Peyer's patch (tissue), 4 donors: ENCODE measurements at regions not wholly inside any gene's neighbourhood (a gene's known extent, or its start where the extent isn't known, plus 50 kb on each side); places are given as distances from the start of the nearest gene placed in this dataset.
A peak's percentile ranks its signal among the peaks of the same experiment; 100 is the strongest.

Source experiments
- DNase-seq, 3 donors: peaks; one replicate each; pipeline ENCODE4 v3.0.0-alpha.2; 2017 to 2019
- H3K27ac ChIP-seq, 4 donors: fragments of 200-600 bp; sonication (generic); one replicate each; pipeline ENCODE4 v1.5.1; 2016 to 2019
- H3K27me3 ChIP-seq, 2 donors: fragments of 200-600 bp; sonication (generic); one replicate each; pipeline ENCODE4 v1.5.1; 2019
- H3K36me3 ChIP-seq, 3 donors: fragments of 200-600 bp; sonication (generic); one replicate each; pipeline ENCODE4 v1.5.1; 2016 to 2019
- H3K4me1 ChIP-seq, 4 donors: fragments of 200-600 bp; sonication (generic); one replicate each; pipeline ENCODE4 v1.5.1; 2016 to 2019
- H3K4me3 ChIP-seq, 4 donors: fragments of 200-600 bp; sonication (generic); 1 replicate in 3 of 4; 2 replicates in 1 of 4; pipeline ENCODE4 v1.5.1; 2016 to 2019; ENCODE audit warnings: mild to moderate bottlenecking in 1 of 4
- H3K9me3 ChIP-seq, 4 donors: fragments of 200-600 bp; sonication (generic); one replicate each; pipeline ENCODE4 v1.5.1; 2016 to 2019; ENCODE audit warnings: mild to moderate bottlenecking in 1 of 4
- POLR2A ChIP-seq, 2 donors: fragments of 450-650 bp; IDR thresholded peaks; one replicate each; pipeline ENCODE4 v1.5.1; 2017; ENCODE audit warnings: antibody characterized with exemption in 2 of 2, mild to moderate bottlenecking in 2 of 2, moderate library complexity in 2 of 2
- TF ChIP-seq, protein P1 (sequence below), 6 experiments: fragments of 450-650 bp in 4 of 6; fragments of 200-600 bp in 2 of 6; sonication (generic) in 1 of 6; IDR thresholded peaks; one replicate each; pipeline ENCODE4 v1.5.1; 2017 to 2019; ENCODE audit warnings: antibody characterized with exemption in 6 of 6, mild to moderate bottlenecking in 3 of 6, moderate library complexity in 1 of 6

DNA sequence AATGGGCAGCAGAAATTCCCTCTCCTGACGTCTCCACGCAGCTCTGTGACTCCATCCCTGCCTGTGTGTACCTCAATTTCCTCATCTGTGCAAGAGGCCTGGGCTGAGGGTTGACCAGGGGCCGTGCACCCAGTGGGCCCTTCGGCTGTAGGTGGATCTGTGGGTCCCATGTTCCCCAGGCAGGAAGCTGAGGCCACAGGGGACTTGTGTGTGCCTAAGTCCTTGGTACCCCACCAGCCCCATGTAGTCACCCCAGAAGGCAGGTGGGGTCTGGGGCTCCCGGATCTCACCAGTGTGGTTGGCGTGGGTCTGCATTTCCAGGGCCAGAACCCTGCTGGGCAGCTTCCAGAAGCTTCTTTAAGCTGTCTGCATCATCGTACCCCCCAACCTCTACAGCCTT, 177.4 kb upstream of the GSE1 start:
- Histone ChIP-seq H3K4me1 (peaks cover 0 to 22% (median 4%) of the 10 kb centered on the region in 4 donors), H3K27ac (peak overlapping the region in 2 of 4 donors; percentile 80 to 87), H3K27me3 (no peaks in the 10 kb centered on the region), H3K9me3 (no peaks in the 10 kb centered on the region), H3K36me3 (no peaks in the 10 kb centered on the region), H3K4me3 (no peak overlapping the region)
- TF ChIP-seq, protein P1, sequence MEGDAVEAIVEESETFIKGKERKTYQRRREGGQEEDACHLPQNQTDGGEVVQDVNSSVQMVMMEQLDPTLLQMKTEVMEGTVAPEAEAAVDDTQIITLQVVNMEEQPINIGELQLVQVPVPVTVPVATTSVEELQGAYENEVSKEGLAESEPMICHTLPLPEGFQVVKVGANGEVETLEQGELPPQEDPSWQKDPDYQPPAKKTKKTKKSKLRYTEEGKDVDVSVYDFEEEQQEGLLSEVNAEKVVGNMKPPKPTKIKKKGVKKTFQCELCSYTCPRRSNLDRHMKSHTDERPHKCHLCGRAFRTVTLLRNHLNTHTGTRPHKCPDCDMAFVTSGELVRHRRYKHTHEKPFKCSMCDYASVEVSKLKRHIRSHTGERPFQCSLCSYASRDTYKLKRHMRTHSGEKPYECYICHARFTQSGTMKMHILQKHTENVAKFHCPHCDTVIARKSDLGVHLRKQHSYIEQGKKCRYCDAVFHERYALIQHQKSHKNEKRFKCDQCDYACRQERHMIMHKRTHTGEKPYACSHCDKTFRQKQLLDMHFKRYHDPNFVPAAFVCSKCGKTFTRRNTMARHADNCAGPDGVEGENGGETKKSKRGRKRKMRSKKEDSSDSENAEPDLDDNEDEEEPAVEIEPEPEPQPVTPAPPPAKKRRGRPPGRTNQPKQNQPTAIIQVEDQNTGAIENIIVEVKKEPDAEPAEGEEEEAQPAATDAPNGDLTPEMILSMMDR (IDR thresholded peaks at IDR 0.05), result no peak
- no peak for TF ChIP-seq POLR2A (IDR thresholded peaks at IDR 0.05)
- DNase-seq, result no peak

DNA sequence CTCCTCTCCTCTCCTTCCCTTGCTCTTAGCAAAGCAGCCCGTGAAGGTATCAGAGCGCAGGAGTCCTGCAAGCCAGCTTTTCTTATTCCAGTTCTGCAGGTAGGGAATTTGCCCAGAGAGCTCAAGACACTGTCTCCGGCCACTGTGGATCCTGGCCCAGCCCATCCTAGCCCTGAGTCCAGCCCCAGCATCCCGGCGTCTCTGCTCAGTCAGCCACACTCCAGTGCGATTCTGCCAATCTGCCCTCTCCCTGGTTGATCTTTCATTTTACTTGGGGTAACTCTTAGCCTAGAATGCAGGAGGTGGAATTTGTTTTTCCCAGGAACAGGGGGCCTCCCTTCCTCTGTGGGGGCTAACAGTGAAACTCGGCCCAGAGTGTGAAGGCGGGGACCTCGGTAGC, 176.9 kb upstream of the GSE1 start:
- TF ChIP-seq, protein P1 (IDR thresholded peaks at IDR 0.05), result no peak
- TF ChIP-seq POLR2A (IDR thresholded peaks at IDR 0.05), result no peak
- DNase-seq, result no peak
- Histone ChIP-seq H3K27me3 (no peaks in the 10 kb centered on the region), H3K4me1 (peaks cover 0 to 22% (median 4%) of the 10 kb centered on the region in 4 donors), H3K4me3 (no peak overlapping the region), H3K27ac (peak overlapping the region; percentile 63 to 87 (median 76)), H3K36me3 (no peaks in the 10 kb centered on the region), H3K9me3 (no peaks in the 10 kb centered on the region)

DNA sequence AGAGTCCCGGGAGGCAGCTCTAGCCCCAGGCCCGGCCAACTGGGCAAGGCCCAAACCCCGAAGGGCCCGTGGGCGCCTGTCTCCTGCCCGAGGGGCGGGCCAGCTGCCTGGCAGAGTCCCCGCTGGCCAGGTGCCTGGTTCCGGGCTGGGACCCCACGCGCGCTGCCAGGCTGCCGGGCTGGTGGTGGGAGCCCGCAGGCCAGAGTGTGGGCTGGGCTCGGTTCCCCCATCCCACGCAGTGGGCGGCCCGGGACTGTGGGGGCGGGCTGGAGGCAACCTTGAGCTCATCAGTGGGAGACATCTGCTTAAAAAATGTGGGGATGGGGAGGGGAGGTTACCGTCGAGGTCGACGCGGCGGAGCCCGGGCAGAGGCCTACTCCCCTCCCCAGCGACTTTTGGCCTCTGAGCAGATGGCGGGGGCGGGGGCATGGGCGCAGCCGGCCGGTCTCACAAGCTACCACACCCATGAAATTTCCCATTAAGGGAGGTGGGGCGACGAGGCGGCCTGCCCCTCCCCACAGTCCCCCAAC, 176.4 kb upstream of the GSE1 start:
- no peaks in the 10 kb centered on the region for H3K36me3 ChIP-seq
- DNase-seq, result peak in 2 of 3 donors; percentile 82 to 87
- peaks cover 0 to 22% (median 4%) of the 10 kb centered on the region in 4 donors for H3K4me1 ChIP-seq
- H3K27me3 ChIP-seq, result no peaks in the 10 kb centered on the region
- TF ChIP-seq POLR2A (IDR thresholded peaks at IDR 0.05), result no peak
- TF ChIP-seq, protein P1 (IDR thresholded peaks at IDR 0.05), result no peak
- no peaks in the 10 kb centered on the region for H3K9me3 ChIP-seq
- H3K4me3 ChIP-seq, result peak overlapping the region in 2 of 4 donors; percentile 5 to 34
- H3K27ac ChIP-seq, result peak overlapping the region; percentile 63 to 87 (median 76)

DNA sequence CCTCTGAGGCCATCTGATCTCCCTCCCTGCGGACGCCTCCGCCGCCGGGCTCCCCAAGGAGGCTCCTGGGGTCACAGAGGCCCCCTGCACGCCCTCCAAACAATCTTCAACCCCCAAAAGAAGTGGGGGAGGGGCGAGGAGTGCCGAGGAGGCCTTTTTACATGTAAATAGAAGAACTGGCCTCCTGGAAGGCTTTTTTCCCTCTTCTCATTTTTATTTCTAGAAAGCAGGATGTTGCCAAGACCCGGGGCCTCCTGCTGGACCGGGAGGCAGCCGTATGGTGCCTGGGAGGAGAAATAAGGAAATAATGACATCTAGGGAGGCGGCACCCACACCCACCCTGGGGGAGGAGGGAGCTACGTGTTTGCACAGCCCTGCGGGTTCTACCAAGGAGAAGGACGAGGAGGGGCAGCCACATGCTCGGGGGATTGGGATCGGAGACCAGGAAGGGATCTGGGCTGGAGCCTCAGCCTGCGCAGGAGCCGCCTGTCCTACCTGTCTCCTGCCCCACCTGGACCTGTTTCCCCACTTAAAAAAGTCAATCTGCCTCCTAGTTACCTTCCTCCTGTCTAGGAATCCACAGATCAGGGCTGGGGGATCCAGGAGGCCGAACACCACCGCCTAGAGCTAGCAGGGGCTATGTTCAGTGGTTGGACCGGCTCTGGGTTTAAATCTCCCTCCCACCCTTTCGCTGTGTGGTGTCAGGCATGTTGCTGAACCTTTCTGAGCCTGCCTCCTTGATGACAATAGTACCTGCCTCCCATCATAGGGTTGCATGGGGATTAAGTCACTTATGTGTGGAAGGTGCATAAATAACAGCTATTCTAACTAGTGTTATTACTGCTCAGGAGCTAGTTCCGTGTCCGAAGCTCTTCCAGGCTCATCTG, 175.7 kb upstream of the GSE1 start:
- H3K4me3 ChIP-seq, result peak overlapping the region in 2 of 4 donors; percentile 5 to 34
- TF ChIP-seq POLR2A (IDR thresholded peaks at IDR 0.05), result peak in 1 of 2 donors; percentile 26
- TF ChIP-seq, protein P1 (IDR thresholded peaks at IDR 0.05), result peak in 2 of 6 experiments; percentile 3 to 26

DNA sequence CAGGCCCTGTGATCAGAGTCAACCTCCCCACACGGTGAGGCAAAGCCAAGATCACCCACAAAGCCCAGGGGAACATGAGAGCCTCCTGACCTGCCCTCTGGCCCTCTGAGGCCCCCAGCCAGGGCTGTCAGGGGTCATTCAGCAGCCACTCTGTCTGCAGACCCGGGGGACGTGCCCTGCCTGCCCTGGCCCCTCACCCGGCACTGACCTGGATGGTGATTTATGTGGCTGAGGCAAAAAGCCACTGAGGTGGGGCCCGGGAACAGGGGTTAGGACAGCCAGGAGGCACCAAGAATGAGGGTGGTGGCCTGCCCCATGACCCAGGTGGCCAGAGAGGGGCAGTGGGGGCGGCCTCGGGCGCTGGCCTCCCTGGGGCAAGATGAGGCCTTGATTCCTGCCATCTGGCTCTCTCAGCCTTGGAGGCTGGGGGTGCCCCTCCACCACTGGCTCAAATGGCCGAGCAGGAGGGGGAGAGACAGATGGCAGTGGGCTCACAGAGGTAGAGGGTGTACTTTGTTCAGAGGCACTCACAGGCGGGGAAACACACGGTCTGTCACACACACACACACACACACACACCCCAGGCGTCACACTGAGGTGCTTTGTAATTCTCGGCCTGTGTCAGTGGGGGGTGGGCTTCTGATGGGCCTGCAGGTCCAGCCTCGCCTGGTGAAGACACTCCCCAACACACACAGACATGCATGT, 174.0 kb upstream of the GSE1 start:
- no peaks in the 10 kb centered on the region for H3K36me3 ChIP-seq
- no peak for DNase-seq
- TF ChIP-seq POLR2A (IDR thresholded peaks at IDR 0.05), result no peak
- TF ChIP-seq, protein P1 (IDR thresholded peaks at IDR 0.05), result no peak
- H3K27ac ChIP-seq, result no peak overlapping the region
- no peaks in the 10 kb centered on the region for H3K27me3 ChIP-seq
- H3K4me3 ChIP-seq, result no peak overlapping the region
- H3K9me3 ChIP-seq, result no peaks in the 10 kb centered on the region
- peaks cover 0 to 22% (median 4%) of the 10 kb centered on the region in 4 donors for H3K4me1 ChIP-seq

More for the DNA sequence above, 175.7 kb upstream of the GSE1 start:
- Histone ChIP-seq H3K9me3 (no peaks in the 10 kb centered on the region), H3K4me1 (peaks cover 0 to 22% (median 4%) of the 10 kb centered on the region in 4 donors), H3K27me3 (no peaks in the 10 kb centered on the region), H3K27ac (peak overlapping the region; percentile 63 to 87 (median 76)), H3K36me3 (no peaks in the 10 kb centered on the region)
- peak in 2 of 3 donors; percentile 81 for DNase-seq
